Activated CD4-positive, alpha-beta T cell treated with anti-CD3 and anti-CD28 coated beads, Interleukin-2, amount 50 U/mL, for 48 hours (primary cell): ENCODE measurements at regions not wholly inside any gene's neighbourhood (a gene's known extent, or its start where the extent isn't known, plus 50 kb on each side); places are given as distances from the start of the nearest gene placed in this dataset.
"Not testable (repeated sequence)": the region's sequence is repeated elsewhere in the genome, so short reads cannot be mapped to it uniquely, and the experiment has no call there.

Source experiments
- DNase-seq, 2 experiments: peaks; one replicate each; pipeline ENCODE4 v3.0.0-alpha.2; 2020

DNA sequence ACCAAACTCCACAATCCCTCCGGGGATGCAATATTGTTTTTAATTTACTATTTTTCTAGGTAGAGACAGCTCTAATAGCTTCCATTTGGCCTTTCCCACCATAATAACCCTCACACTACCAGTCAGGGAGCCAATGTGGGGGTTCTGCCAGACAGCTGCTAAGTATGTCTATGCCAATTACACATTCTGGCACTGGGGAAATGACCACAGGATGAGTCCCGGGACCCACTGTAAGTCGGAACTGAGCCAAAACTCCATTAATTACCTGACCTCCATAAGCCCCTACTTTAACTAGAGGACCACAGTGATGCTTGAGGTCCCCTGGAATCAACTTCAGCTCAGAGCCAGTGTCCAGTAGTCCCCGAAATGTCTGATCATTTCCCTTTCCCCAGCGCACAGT lies 95.2 kb upstream of the USP25 start:
- DNase-seq = not testable (repeated sequence)

GRCh38 chr21:15638856-15639549 lies 90.8 kb upstream of the USP25 start:
- DNase-seq = no peak

DNA sequence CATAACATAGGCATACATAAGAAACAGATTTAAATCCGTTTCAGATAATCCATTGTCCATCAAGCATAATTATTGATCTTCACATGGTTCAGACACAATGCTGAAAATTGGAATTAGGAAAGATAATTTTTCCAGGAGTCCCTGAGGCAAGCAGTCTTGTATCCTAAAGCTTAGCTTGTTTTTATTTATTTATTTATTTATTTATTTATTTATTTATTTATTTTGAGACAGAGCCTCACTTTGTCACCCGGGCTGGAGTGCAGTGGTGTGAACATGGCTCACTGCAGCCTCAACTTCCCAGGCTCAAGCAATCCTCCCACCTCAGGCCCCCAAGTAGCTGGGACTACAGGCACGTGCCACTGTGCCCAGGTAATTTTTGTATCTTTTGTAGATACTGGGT lies 89.7 kb upstream of the USP25 start:
- DNase-seq = not testable (repeated sequence)

- DNase-seq = no peak
These were observed 85.3 kb upstream of the USP25 start for GRCh38 chr21:15644489-15644888.

DNA sequence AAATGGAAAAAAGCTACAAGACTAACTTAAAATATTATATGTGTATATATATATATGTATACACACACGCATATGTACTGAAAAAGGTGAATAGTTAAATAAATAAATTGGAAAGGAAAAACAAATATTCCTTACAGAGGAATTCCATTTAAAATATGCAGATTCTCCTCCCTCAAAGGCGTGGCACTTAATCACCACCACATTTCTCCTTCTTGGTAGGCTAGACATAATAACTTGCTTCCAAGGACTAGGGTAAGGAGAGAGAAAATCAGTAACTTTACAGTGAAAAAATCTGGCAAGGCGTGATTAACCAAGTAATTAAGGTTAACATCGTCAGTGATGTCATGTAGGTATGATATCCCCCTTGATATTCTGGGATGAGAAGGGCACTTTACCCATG lies 84.0 kb upstream of the USP25 start:
- DNase-seq = no peak

DNA sequence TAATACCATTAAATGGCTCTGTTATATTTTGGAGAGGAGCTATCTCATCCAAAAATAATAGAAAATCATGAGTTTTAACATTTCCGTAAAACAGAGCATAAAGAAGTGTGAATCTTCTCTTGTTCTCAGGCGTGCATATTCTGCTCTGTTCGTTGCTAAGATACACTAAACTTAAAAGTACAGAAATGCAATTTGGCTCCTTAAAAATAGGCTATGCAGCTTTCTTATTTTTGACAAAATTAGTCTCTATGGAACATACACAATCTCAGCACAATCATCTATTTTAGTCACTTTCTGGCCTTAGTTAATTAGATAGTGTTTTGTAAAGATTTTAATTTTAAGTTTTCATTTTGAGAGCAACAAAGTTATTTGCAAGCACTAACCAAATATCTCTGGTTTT lies 79.0 kb upstream of the USP25 start:
- DNase-seq = no peak

- DNase-seq = no peak
These were observed 78.6 kb upstream of the USP25 start for GRCh38 chr21:15651172-15651571.

GRCh38 chr21:15653710-15654109 lies 76.1 kb upstream of the USP25 start:
- DNase-seq = no peak

DNA sequence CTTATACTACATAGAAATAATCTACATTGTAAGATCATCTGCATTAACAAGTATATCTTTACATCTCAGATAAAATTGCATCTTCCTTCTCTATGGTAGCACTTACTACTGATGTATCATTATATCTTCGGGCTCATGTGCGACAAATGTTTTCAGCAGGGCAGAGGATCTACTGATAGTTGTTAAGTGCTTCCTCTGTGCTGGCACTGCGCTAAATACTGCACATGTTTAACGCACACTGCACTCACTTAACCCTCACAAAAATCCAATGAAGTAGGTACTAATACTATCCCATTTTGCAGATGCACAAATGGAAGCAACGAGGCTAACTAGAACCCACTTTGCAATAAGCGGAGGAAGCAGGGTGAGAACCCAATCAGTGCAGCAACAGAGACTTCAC lies 75.6 kb upstream of the USP25 start:
- DNase-seq = no peak

- DNase-seq = no peak
These were observed 69.9 kb upstream of the USP25 start for GRCh38 chr21:15659753-15660422.

DNA sequence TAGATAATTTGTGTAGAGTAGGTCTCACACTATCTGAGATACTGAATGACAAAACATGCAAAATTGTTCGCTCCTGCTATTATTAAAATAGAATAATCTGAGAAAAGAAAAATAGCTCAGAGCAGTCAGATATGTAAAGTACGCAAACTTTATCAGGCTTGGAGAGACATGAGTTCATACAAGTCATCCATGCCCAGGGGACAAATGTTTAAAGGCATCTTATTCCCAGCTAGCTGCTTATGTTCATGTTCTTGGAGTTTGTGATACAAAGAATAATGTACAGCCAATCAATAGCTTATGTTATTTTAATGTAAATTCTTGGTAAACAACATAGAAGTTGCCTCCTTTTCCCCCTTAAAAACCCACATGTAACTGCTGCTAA lies 69.4 kb upstream of the USP25 start:
- no peak for DNase-seq

DNA sequence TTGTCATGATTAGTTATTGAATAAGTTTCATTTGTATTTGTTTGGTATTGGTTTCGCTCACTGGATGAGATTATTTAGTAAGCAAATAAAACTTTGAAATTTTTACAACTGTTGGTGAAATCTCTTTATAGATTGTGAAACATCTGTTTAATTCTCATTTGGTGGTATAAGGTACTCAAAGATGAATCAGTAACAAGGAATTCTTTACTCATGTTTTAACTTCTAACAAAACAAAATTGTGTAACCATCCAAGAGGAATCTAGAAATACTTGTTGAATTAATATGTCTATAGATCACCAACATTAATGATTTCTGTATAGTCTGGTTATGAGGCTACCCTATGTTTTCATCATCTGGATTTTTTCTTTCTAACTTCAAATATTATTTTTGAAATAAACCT lies 62.8 kb upstream of the USP25 start:
- DNase-seq = no peak

- DNase-seq = no peak
These were observed 62.0 kb upstream of the USP25 start for GRCh38 chr21:15667819-15668218.

DNA sequence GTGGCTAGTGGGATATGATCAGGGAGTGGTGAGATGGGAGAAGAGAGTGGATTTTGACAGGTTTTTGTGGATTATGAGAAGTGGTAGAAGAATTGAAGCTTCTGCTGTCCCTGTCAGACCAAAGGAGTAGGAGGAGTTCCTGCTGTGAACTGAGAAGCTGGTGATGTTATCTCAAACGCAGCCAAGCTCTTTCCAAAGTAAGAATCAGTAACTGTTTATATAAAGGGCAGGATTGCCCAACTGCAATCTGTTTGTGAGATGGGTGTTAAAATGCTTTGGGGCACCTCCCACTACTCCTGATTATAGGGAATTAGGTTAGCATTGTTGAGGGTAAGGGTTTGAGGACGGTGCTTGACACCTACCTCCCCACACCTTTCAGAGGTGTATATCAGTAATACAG lies 60.5 kb upstream of the USP25 start:
- no peak for DNase-seq

GRCh38 chr21:15671188-15671587 lies 58.6 kb upstream of the USP25 start:
- DNase-seq = no peak

DNA sequence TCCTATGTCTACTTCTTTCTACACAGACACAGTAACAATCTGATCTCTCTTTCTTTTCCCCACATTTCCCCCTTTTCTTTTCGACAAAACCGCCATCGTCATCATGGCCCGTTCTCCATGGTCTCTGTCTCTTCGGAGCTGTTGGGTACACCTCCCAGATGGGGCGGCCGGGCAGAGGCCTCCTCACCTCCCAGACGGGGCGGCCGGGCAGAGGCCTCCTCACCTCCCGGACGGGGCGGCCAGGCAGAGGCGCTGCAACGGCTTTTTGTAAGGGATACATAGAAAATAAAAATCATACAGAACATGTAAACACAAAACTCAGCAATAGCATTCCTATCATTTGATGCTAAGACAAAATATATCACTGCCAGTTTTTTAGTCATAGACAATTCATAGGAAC lies 57.2 kb upstream of the USP25 start:
- DNase-seq = not testable (repeated sequence)

GRCh38 chr21:15676935-15677334 lies 52.8 kb upstream of the USP25 start:
- DNase-seq = no peak

DNA sequence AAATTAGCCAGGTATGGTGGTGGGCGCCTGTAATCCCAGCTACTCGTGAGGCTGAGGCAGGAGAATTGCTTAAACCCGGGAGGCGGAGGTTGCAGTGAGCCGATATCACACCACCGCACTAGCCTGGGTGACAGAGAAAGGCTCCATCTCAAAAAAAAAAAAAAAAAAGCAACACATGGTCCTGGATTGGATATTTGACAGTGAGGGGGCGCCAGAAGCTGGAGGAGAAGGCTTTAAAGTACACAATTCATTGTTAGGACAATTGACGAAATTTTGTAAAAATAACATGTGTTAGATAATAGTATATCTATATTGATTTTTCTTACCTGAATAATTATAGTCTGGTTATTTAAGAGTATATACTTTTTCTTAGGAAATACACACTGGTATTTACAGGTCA lies 50.2 kb upstream of the USP25 start:
- no peak for DNase-seq
